T-helper 22 cell (primary cell): ENCODE measurements at regions not wholly inside any gene's neighbourhood (a gene's known extent, or its start where the extent isn't known, plus 50 kb on each side); places are given as distances from the start of the nearest gene placed in this dataset.

Source experiments
- DNase-seq: peaks from one replicate; pipeline ENCODE4 v3.0.0-alpha.2; 2020; ENCODE audit warnings: low read depth

DNA sequence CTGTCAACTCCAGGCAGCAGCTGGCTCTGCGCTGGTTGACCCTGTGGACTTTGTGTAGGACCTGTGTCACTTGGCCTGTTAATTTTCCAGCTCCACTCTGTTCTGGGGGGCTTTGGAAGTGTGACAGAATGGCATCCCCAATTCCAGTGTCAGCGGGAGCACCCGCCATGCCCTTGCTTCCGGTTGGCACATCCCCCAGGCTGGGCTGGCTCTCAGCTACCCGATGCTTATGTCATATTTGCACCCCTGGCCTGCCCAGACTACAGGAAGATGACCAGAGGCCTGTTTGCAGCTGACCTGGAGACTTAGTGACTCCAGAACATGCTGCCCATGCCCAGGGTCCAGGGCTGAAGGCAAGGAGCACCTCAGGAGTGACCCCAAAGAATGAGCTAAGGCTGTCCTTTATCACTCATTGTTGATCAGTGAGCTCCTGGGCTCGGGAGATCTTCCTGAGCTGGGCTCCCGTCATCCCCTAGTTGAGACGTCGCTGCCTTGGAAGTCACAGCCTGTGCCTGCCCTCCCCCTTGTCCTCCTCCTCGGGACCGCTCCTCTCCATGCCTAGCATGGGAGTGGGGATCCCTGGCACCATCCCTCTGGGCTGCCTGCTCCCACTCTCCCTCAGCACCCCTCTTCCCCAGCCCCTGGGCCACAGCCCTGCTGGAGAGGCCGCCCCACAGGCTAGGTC, 163.4 kb upstream of the RTL1 start:
- no peak for DNase-seq

DNA sequence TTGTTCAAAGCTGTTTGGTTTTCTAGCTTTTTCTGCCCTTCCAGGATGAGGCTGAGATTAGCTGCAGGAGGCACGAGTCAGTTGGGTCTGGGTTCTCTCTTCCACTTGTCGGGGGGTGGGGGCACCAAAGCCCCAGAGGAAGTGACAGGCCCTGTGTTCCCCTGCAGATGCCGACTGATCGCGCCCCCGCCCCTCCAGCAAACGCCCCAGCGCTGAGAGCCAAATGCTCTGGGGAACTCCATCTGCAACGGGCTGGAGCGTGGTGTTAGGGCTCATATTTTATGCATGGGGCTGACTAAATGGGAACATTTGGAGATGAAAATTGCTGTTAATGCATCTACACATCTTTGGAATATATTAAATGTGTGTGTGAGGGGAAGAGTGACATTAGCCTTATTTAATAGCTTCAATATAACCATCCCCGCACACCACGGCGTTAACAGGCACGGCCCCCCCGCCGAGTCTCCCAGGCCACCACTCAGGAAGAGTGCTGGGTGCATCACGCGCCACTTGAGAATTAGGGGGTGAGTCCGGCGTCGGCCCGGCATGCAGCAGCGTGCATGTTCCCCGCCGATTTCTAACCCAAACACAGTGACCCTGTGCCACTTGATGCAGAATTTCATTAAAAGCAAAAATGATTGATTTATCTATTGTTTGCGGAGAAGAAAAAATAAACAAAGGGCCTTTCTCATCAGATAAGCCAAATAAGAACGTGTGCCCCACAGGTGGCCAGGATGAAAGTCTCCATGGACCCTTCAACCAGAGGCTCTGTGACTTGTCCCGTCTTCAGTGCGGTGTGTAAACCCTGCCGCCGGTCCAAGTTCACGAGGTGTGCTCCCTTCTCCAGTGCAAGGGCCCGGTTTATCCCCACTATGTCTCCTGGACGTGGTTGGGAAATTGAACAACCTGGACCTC, 165.0 kb upstream of the RTL1 start:
- DNase-seq, result no peak

DNA sequence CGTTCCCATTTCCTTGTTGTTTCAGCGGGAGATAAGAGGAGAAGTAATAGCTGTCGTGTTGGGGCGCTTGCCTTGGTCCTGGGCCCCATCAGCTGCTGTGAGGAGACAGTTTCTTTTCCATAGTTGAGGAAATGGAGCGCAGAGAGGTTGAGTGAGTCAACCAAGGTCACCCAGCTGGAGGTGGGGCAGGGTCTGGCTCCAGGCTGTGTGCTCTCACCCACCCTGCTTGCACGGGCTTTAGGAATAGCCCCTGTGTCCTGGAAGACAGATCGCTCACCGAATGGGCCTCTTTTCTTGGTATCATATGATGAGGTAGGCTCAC, 165.7 kb upstream of the RTL1 start:
- no peak for DNase-seq

DNA sequence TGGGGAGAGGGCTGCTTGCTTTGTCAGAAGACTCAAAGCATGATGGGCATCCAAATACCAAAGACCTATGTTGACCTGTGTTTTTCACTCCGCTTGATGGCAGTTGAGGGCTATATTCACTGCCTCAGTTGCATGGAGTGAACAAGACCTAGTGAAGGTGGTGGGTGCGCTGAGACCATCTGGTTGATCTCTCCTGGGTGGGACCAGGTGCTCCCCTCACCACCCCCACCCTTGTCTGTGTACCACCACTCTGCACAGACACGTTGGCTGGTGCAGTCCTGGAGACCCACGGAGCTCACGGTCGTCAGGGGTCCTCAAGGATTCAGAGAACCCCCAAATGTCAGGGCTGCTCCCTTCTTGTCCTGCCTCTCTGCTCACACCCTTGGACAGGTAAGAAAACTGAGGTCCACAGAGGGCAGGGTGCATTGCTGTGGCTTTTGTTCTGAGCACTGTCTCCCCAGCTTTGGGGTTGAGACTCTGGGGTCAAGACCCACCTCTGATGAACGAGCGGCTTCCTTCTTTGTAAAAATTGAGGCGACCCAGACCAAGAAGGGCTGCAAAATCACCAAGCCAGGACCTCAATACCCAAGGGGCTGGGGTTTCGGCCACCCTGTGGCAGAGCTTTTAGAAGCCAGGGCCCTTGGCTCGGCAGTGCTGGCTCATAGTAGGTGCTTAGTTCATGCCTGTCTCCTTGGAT, 166.3 kb upstream of the RTL1 start:
- DNase-seq, result no peak

DNA sequence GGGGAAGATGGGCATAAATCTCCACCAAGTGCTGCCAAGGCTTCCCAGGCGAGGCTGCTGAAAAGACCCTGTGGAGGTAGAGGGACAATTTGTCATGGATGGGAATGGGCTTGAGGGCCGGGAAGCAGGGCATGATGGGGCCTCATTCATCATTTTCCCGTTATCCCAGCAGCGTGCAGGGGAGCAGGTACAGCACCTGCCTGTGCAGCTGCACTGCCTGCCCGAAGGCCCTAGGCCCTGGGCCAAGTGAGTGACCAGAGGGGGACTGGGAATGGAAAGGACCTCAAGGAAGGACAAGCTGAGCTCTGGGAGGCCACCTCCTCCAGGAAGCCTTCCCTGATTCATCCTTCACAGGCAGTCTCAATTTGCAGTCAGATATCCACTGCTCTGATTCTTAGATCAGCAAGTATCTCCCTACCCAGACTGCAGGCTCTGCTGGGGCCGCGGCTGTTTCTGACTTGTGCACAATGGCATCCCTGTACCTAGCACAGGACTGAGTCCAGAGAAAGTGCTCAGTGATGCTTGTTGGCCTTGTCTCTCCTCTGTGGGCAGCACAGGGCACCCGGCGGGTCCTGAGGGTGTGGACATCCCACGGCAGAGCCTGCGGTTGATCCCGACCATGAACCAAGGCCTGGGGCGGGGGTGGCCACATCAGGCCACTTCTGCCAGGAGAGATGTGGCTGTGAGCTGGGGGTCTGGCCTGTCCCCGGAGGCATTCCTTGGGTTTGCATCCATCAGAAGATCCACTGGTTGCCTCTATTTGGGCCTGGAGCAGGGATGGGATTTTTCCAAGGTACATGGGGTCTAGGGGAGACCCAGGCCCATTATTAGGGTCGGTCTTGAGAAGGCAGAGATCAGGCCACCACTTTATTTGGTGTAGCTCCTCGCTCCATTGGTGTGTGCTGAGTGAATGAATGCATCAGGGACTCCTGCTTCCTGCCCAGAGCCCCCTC, 167.3 kb upstream of the RTL1 start:
- DNase-seq, result no peak

DNA sequence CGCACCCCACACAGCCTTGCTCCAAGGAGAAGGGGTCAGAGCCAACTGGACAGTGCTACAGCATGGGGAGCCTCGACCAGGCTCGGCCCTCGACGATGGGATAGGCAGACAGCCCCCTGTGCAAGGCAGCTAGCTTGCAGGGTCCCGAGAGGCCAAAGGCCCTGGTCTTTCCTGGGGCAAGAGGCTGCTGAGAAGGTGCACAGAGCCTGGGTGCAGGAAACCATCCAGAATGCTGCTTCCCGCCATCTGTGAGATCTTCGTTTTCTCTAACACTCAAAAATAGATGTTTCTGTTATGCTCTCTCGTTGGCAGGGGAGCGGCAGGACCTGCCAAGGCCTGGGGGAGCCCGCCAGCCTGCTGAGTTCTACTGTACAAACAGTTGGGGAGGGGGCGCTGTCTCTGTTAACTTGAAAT, 168.0 kb upstream of the RTL1 start:
- no peak for DNase-seq

DNA sequence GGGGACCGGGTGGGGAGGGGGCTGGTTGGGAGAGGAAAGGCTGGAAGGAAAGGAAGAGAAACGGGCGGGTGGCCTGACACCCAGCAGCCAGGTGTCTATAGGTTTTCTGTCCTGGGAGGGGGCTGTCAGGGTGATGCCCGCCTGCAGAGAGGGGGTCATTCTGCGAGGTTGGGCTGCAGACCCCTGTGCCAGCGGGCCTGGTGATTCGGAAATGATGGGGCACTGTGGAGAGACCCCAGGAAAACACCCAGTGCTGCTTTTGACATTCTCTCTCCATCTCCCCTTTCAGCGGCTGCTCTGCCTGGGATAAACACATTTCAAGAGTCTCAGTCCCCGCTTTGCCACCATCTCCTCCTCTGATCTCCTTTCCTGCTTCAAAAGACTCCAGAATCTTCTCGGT, 168.5 kb upstream of the RTL1 start:
- DNase-seq, result no peak

GRCh38 chr14:101072531-101072930, 169.0 kb upstream of the RTL1 start:
- no peak for DNase-seq

DNA sequence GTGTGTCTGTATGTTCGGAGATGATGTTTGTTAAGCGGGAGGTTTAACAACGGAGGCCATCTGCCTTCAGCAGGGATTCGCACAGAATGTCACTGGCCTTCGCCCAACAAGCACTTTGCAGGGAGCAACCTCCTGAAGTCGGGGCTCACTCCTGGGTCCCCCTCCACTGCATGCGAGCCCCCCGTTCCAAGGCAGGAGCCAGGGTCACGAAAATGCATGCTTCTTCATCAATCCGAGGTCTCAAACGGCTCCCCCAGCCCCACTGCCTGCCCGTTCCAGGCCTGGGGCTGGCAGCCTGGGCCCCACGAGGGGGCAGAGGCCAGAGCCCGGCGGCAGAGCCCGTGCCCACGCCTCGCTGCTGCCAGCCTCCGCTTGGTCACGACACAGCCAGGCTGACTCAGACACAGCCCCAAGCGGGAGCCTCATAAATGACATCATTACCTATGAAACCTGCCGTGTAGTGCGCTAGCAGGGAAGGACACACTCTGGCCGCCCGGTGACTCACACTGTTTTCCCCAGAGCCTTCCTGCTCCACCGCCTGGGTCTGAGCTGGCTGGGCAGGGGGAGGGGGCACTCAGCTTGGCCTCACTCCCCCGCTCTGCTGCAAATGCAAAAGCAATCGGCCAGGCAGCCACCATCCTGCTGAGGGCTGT, 169.5 kb upstream of the RTL1 start:
- DNase-seq, result no peak

- DNase-seq, result no peak
These were observed 170.1 kb upstream of the RTL1 start for GRCh38 chr14:101073598-101073965.

- no peak for DNase-seq
These were observed 170.9 kb upstream of the RTL1 start for GRCh38 chr14:101074196-101075024.

DNA sequence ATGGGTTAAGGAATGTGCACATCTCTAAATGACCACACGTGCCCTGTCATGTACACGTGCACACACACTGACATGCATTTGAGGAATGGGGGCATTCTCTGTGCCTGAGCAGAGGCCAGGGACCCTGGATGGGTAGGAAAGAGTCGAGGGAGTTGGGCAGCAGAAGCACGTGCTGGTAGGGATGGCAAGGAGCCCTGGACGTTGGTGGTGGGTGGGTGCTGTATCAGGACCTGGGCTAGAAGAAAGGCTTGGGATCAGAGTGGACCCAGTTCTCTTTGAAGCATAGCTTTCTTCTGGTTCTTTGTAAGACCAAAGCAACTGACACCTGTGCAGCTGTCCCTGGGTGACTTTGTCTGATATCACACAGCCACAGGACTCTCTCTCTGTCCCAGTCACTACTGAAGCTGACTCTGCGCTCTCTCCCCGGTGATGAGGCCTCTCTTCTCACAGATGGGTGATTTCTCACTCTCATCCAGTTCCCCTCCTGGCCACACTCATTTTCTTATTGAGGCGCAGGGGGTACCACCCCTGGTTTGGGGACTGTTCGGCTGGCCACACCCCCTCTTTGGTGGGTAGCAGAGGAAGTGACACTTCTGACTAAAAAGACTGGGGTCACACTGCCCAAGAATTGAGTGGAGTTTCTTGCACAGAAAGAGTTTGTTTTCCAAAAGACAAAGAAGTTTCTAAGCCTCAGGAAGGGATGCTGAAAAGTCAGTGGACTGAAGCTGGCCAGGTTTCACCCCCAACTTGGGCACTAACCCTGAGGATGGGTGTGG, 171.7 kb upstream of the RTL1 start:
- DNase-seq, result no peak

GRCh38 chr14:101075801-101076413, 172.4 kb upstream of the RTL1 start:
- DNase-seq, result no peak

DNA sequence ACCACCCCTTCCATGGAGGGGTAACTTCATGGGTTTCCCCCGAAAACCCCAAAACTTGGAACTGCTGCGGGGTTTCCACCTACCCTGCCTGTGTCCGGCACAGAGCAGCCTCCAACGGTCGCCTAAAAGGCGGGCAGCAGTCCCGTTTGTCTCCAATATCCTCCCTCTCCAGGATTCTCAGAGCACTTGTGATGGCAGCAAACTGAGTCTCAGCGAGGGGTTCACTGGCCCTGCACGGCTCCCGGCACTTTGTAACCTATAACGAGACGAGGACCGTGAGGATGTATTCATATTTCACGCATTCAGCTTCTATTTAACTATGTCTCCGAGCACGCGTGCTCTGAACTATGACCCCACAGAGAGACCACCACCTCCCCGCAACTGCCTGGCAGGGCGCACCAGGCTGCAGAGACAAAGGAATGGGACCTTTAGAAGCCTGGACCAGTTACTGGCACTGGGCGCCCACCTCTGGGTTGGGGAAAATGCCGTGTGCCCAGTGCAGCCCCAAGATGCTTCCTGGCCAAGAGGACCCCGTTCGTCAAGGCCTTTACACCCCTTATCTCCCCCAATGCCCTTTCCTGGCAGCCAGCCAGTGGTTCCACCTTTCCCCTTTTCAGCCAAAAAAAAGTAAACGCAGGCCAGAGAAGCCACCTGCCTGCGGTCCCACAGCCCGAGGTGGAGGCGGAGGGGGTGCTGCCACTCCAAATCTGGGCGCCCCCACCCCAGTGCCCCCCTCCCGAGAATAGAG, 173.1 kb upstream of the RTL1 start:
- DNase-seq, result no peak

- no peak for DNase-seq
These were observed 174.1 kb upstream of the RTL1 start for GRCh38 chr14:101077481-101078074.

DNA sequence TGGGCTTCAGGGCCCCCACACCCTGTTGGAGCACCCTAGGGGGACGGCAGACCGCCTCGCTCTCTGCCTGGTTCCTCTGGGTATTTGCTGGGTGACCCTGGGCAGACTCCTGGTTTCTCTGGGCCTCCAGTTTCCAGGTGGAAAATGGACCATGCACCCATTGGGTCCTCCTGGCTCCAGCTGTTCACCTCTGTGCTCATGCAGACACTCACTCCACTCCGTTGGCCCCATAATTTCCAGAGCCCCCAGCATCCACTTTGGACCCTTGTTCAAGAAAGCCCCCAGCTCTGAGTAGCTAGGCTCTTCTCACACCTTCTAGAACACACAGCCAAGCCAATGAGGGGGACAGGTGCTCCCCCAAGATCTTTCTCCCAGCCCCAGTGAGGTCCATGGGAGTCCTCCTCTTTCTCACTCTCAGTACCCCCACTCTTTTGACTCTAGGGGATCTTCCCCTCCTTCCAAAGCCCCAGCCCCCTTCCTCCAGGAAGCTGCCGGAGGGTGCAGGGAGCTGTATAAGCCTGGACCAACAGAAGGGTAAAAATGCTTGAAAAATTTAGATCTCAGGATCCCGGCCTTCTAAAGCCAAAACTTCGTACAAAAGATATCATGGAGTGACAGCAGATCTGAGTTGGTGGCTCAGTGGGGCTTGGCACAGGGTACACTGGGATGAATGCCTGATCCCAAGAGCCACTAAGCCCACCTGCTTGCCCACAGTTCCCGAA, 174.8 kb upstream of the RTL1 start:
- DNase-seq, result no peak

DNA sequence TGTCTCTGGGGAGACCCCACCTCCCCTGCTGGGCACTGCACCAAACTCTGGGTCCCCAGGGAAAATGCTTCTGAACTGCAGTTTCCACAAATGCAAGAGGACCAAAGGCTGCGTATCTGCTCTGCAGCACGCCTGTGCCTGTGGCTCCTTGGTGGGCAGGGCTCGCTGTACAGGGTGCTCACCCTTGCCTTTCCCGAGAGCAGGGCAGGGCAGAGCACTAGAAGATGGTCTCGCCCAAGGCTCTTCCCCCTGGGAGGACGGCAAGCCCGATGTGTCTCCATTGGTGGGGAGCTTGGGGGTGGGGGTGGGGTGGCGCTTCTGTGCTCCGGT, 175.3 kb upstream of the RTL1 start:
- DNase-seq, result no peak
